ENCODE measurements at regions not wholly inside any gene's neighbourhood (a gene's known extent, or its start where the extent isn't known, plus 50 kb on each side); places are given as distances from the start of the nearest gene placed in this dataset.

GRCh38 chr15:95901271-95901670 lies 429.2 kb upstream of the NR2F2 start:
- TF ChIP-seq EZH2phosphoT487 (IDR thresholded peaks at IDR 0.05; ENCODE audit: insufficient read depth, low read depth) (no peak), EZH2 (IDR thresholded peaks at IDR 0.05; ENCODE audit: insufficient read depth, poor library complexity, severe bottlenecking) (no peak)

Measured in GM23248 (cell line).